KMS-11 (cell line): ENCODE measurements at regions not wholly inside any gene's neighbourhood (a gene's known extent, or its start where the extent isn't known, plus 50 kb on each side); places are given as distances from the start of the nearest gene placed in this dataset.

Source experiments
- H2AFZ ChIP-seq: fragments of 200-600 bp; sonication (generic); 2 replicates; pipeline ENCODE4 v1.6.1; 2016; ENCODE audit warnings: antibody characterized with exemption, mixed run types, low read depth
- H3K27ac ChIP-seq: fragments of 200-600 bp; sonication (generic); 2 replicates; pipeline ENCODE4 v1.6.1; 2016; ENCODE audit warnings: mild to moderate bottlenecking, mixed run types
- H3K27me3 ChIP-seq: fragments of 200-600 bp; sonication (generic); 2 replicates; pipeline ENCODE4 v1.6.1; 2017; ENCODE audit warnings: mild to moderate bottlenecking, low read depth, mixed run types, moderate library complexity; ENCODE audit not compliant: insufficient read depth
- H3K36me3 ChIP-seq: fragments of 200-600 bp; sonication (generic); 2 replicates; pipeline ENCODE4 v1.6.1; 2017; ENCODE audit warnings: mild to moderate bottlenecking, mixed run types; ENCODE audit not compliant: insufficient read depth
- H3K4me1 ChIP-seq: fragments of 200-600 bp; sonication (generic); 2 replicates; pipeline ENCODE4 v1.6.1; 2016; ENCODE audit warnings: mild to moderate bottlenecking, low read depth, mixed run types; ENCODE audit not compliant: poor library complexity, severe bottlenecking
- H3K4me2 ChIP-seq: fragments of 200-600 bp; sonication (generic); 2 replicates; pipeline ENCODE4 v1.7.0; 2016; ENCODE audit warnings: mild to moderate bottlenecking, mixed run types
- H3K4me3 ChIP-seq: fragments of 200-600 bp; sonication (generic); IDR thresholded peaks from 2 replicates; pipeline ENCODE4 v1.6.1; 2017; ENCODE audit warnings: low read depth, low read length, mixed read lengths; ENCODE audit not compliant: insufficient read depth
- H3K79me2 ChIP-seq: fragments of 200-600 bp; sonication (generic); 2 replicates; pipeline ENCODE4 v1.6.1; 2016; ENCODE audit warnings: low read depth, mixed run types; ENCODE audit not compliant: insufficient read depth
- H3K9ac ChIP-seq: fragments of 200-600 bp; sonication (generic); 2 replicates; pipeline ENCODE4 v1.6.1; 2016; ENCODE audit warnings: mild to moderate bottlenecking, mixed run types
- H4K20me1 ChIP-seq: fragments of 200-600 bp; sonication (generic); 2 replicates; pipeline ENCODE4 v1.6.1; 2016; ENCODE audit warnings: mild to moderate bottlenecking, mixed run types; ENCODE audit not compliant: insufficient read depth
- TF ChIP-seq, protein P1 (sequence below): fragments of 200-600 bp; sonication (generic); conservative IDR thresholded peaks from 2 replicates; pipeline ENCODE4 v1.6.1; 2017; ENCODE audit warnings: low read depth, mild to moderate bottlenecking, antibody characterized with exemption, low read length, moderate library complexity, mixed read lengths

DNA sequence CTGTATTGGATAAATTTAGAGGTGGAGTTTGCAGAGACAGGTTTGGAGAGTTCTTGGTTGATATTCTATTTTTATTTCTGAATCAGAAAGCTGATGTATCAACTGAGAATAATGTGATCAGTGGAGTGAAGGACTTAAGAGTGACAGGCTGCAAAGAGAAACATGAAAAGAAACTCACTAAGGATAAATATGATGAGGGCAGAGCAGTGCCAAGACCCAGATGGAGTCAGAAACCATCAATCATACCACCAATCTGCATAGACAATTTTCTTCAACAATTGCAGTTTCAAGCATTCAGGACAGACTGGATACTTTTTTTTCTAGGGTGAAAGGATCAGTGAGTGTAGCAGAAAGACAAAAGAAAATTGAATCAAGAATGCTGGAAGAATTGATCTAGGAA is 226.7 kb upstream of the NAV3 start:
- Histone ChIP-seq H3K4me2 (no peak overlapping the region), H3K79me2 (no peaks in the 10 kb centered on the region), H2AFZ (no peak overlapping the region), H3K4me1 (peaks cover 11% of the 10 kb centered on the region), H3K4me3 (no peak overlapping the region), H3K36me3 (no peaks in the 10 kb centered on the region), H3K27me3 (no peaks in the 10 kb centered on the region), H3K27ac (no peak overlapping the region), H3K9ac (no peak overlapping the region), H4K20me1 (no peaks in the 10 kb centered on the region)
- TF ChIP-seq, protein P1, sequence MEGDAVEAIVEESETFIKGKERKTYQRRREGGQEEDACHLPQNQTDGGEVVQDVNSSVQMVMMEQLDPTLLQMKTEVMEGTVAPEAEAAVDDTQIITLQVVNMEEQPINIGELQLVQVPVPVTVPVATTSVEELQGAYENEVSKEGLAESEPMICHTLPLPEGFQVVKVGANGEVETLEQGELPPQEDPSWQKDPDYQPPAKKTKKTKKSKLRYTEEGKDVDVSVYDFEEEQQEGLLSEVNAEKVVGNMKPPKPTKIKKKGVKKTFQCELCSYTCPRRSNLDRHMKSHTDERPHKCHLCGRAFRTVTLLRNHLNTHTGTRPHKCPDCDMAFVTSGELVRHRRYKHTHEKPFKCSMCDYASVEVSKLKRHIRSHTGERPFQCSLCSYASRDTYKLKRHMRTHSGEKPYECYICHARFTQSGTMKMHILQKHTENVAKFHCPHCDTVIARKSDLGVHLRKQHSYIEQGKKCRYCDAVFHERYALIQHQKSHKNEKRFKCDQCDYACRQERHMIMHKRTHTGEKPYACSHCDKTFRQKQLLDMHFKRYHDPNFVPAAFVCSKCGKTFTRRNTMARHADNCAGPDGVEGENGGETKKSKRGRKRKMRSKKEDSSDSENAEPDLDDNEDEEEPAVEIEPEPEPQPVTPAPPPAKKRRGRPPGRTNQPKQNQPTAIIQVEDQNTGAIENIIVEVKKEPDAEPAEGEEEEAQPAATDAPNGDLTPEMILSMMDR: no peak

DNA sequence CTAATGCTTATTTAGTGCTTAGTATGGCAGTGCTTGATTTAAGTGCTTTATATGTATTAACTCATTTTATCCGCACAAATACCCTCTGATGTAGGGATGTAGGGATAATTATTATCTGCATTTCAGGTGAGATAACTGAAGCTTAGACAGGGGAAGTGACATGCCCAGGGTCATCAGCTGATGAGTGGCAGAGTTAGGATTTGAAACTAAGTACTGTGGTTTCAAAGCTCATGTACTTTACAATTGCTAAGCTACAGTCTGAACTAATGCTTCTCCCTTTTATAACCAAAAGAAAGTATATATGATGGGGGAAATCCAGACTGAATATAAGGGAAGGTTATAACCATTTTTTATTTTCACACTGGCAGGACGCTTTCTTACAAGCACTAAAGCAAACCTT is 229.6 kb upstream of the NAV3 start:
- no peak overlapping the region for H3K9ac ChIP-seq
- no peak overlapping the region for H3K27ac ChIP-seq
- no peak overlapping the region for H3K4me2 ChIP-seq
- no peak overlapping the region for H3K4me3 ChIP-seq
- H4K20me1 ChIP-seq: no peaks in the 10 kb centered on the region
- H3K4me1 ChIP-seq: no peaks in the 10 kb centered on the region
- H2AFZ ChIP-seq: no peak overlapping the region
- H3K36me3 ChIP-seq: no peaks in the 10 kb centered on the region
- TF ChIP-seq, protein P1: no peak
- no peaks in the 10 kb centered on the region for H3K79me2 ChIP-seq
- no peaks in the 10 kb centered on the region for H3K27me3 ChIP-seq

DNA sequence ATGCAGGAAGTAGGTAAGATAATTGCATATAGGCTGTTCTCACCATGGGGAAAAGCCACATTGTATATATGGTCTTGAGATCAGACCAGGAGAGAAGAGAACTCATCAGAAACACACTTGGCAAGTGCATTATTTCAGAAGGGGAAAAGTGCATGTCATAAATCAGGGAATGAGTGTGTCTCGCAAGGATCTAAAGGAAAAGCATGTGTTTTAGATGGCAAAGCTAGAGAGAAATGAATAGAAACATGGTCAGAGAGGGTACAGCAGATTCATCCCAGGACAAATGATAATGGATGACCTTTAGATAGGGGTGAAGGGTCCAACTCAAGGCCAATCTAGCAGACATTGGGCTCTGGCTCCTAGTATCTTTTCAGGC is 230.2 kb upstream of the NAV3 start:
- H3K4me2 ChIP-seq: no peak overlapping the region
- H3K4me1 ChIP-seq: no peaks in the 10 kb centered on the region
- no peaks in the 10 kb centered on the region for H3K79me2 ChIP-seq
- no peak overlapping the region for H3K9ac ChIP-seq
- H3K36me3 ChIP-seq: no peaks in the 10 kb centered on the region
- no peaks in the 10 kb centered on the region for H4K20me1 ChIP-seq
- H3K27ac ChIP-seq: no peak overlapping the region
- no peaks in the 10 kb centered on the region for H3K27me3 ChIP-seq
- H3K4me3 ChIP-seq: no peak overlapping the region
- no peak overlapping the region for H2AFZ ChIP-seq
- TF ChIP-seq, protein P1: no peak

- Histone ChIP-seq H3K9ac (no peak overlapping the region), H3K4me1 (no peaks in the 10 kb centered on the region), H3K79me2 (no peaks in the 10 kb centered on the region), H3K27me3 (no peaks in the 10 kb centered on the region), H3K36me3 (no peaks in the 10 kb centered on the region), H2AFZ (no peak overlapping the region), H3K4me2 (no peak overlapping the region), H4K20me1 (no peaks in the 10 kb centered on the region), H3K27ac (no peak overlapping the region), H3K4me3 (no peak overlapping the region)
- TF ChIP-seq, protein P1: no peak
Observed at GRCh38 chr12:77599782-77600467, 230.8 kb upstream of the NAV3 start.
